ENCODE measurements at regions not wholly inside any gene's neighbourhood (a gene's known extent, or its start where the extent isn't known, plus 50 kb on each side); places are given as distances from the start of the nearest gene placed in this dataset.

DNA sequence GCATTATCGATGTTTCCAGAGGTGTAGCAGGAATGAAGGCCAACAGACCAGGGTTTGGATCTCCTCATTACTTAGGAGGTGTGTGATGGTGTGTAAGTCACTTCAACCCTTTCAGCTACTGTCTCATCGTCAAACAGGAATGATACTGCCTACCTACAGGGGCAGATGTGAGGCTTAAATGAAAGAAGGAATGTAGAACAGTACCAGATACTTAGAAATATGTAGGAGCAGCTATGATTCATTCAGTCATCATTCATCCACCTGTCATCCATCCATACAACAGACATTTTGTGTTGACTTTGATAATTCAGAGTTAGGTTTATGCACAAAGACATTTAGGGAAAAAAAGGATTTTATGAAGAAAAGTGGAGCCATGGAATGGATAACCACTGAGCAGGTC lies 486.9 kb upstream of the DAB1 start:
- TF ChIP-seq, protein P1, sequence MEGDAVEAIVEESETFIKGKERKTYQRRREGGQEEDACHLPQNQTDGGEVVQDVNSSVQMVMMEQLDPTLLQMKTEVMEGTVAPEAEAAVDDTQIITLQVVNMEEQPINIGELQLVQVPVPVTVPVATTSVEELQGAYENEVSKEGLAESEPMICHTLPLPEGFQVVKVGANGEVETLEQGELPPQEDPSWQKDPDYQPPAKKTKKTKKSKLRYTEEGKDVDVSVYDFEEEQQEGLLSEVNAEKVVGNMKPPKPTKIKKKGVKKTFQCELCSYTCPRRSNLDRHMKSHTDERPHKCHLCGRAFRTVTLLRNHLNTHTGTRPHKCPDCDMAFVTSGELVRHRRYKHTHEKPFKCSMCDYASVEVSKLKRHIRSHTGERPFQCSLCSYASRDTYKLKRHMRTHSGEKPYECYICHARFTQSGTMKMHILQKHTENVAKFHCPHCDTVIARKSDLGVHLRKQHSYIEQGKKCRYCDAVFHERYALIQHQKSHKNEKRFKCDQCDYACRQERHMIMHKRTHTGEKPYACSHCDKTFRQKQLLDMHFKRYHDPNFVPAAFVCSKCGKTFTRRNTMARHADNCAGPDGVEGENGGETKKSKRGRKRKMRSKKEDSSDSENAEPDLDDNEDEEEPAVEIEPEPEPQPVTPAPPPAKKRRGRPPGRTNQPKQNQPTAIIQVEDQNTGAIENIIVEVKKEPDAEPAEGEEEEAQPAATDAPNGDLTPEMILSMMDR (IDR thresholded peaks at IDR 0.05; ENCODE audit: borderline replicate concordance, extremely low read depth, low read length, poor library complexity, severe bottlenecking) = no peak
- TF ChIP-seq EZH2 (IDR thresholded peaks at IDR 0.05; ENCODE audit: borderline replicate concordance, low read depth, low read length, severe bottlenecking) = no peak

Measured in DND-41 (cell line).